PC-9 (cell line): ENCODE measurements at regions not wholly inside any gene's neighbourhood (a gene's known extent, or its start where the extent isn't known, plus 50 kb on each side); places are given as distances from the start of the nearest gene placed in this dataset.

ENCODE experiments used
- BruUV-seq: library from RNA; stranded (reverse); fragments of 400-500 nt; replicated peaks from 2 replicates; lab custom pipeline; 2021; lab: Mats Ljungman, UMichigan
- CTCF ChIA-PET: fragments of 300-600 bp; sonication (Branson Sonifier 250); formaldehyde crosslinking; loops from one replicate; lab custom pipeline; 2022; ENCODE audit warnings: antibody characterized with exemption; lab: Charles Lee
- POLR2A ChIA-PET: fragments of 300-600 bp; sonication (Branson Sonifier 250); formaldehyde crosslinking; loops from one replicate; lab custom pipeline; 2022; ENCODE audit warnings: antibody characterized with exemption; ENCODE audit not compliant: unreplicated experiment; lab: Charles Lee
- DNase-seq, 2 experiments: peaks; one replicate each; pipeline versions ENCODE4 v3.0.0 to v3.0.0-alpha.2; 2015 to 2022; ENCODE audit warnings: mixed read lengths in 1 of 2
- H2AFZ ChIP-seq: fragments of 200-600 bp; sonication (generic); 2 replicates; pipeline ENCODE4 v1.8.1; 2017; ENCODE audit warnings: antibody characterized with exemption
- H3F3A ChIP-seq: fragments of 200-600 bp; sonication (generic); 2 replicates; pipeline ENCODE4 v1.8.1; 2017; ENCODE audit warnings: antibody characterized with exemption, mild to moderate bottlenecking, low read depth; ENCODE audit not compliant: insufficient read depth
- H3K27ac ChIP-seq: fragments of 200-600 bp; sonication (generic); 2 replicates; pipeline ENCODE4 v1.6.1; 2016; ENCODE audit warnings: mixed run types
- H3K27me3 ChIP-seq: fragments of 200-600 bp; sonication (generic); 2 replicates; pipeline ENCODE4 v1.6.1; 2016; ENCODE audit warnings: low read depth, mixed run types; ENCODE audit not compliant: insufficient read depth
- H3K36me3 ChIP-seq: fragments of 200-600 bp; sonication (generic); 2 replicates; pipeline ENCODE4 v1.6.1; 2016; ENCODE audit warnings: low read depth, mixed run types
- H3K4me1 ChIP-seq: fragments of 200-600 bp; sonication (generic); replicated peaks from 2 replicates; pipeline ENCODE4 v1.6.1; 2016; ENCODE audit warnings: mixed run types; ENCODE audit not compliant: insufficient read depth
- H3K4me2 ChIP-seq: fragments of 200-600 bp; sonication (generic); 2 replicates; pipeline ENCODE4 v1.6.1; 2017; ENCODE audit warnings: mixed run types
- H3K4me3 ChIP-seq: fragments of 200-600 bp; sonication (generic); 2 replicates; pipeline ENCODE4 v1.6.1; 2016; ENCODE audit warnings: mixed run types
- H3K79me2 ChIP-seq: fragments of 200-600 bp; sonication (generic); 2 replicates; pipeline ENCODE4 v1.6.1; 2017; ENCODE audit warnings: low read depth, mixed run types
- H3K9me2 ChIP-seq: fragments of 200-600 bp; sonication (generic); 2 replicates; pipeline ENCODE4 v1.8.1; 2017; ENCODE audit warnings: mild to moderate bottlenecking; ENCODE audit not compliant: insufficient read depth
- H3K9me3 ChIP-seq: fragments of 200-600 bp; sonication (generic); 2 replicates; pipeline ENCODE4 v1.8.1; 2016; ENCODE audit warnings: low read depth; ENCODE audit not compliant: insufficient read depth
- H4K20me1 ChIP-seq: fragments of 200-600 bp; sonication (generic); 2 replicates; pipeline ENCODE4 v1.8.1; 2017; ENCODE audit not compliant: insufficient read depth
- EZH2 ChIP-seq: fragments of 200-600 bp; sonication (generic); IDR thresholded peaks from 2 replicates; pipeline ENCODE4 v1.8.0; 2017; ENCODE audit warnings: antibody characterized with exemption, low read depth
- intact Hi-C: fragments of 100-400 bp; cut with micrococcal nuclease; formaldehyde crosslinking; loops from one replicate; pipeline ENCODE4 v1.10.0; 2022; ENCODE audit not compliant: unreplicated experiment
- TF ChIP-seq, protein P1 (sequence below): fragments of 200-600 bp; sonication (generic); conservative IDR thresholded peaks from 2 replicates; pipeline ENCODE4 v1.6.1; 2017; ENCODE audit warnings: mixed run types, antibody characterized with exemption, mild to moderate bottlenecking, moderate library complexity

GRCh38 chr11:127616158-127616557 is 615.6 kb upstream of the KIRREL3 start:
- H3K4me2 ChIP-seq, result no peak overlapping the region
- no peak overlapping the region for H2AFZ ChIP-seq
- H4K20me1 ChIP-seq, result 0 out of 2 replicates have a peak, but pooled peaks cover 3% of the 10 kb centered on the region
- ChIA-PET POLR2A (no interaction called here), CTCF (no interaction called here)
- 0 out of 2 replicates have a peak, but pooled peaks cover 4% of the 10 kb centered on the region for H3K27me3 ChIP-seq
- no peak overlapping the region for H3K4me3 ChIP-seq
- H3K27ac ChIP-seq, result no peak overlapping the region
- no peaks in the 10 kb centered on the region for H3K36me3 ChIP-seq
- H3K79me2 ChIP-seq, result no peaks in the 10 kb centered on the region
- DNase-seq, result no peak
- TF ChIP-seq EZH2, result no peak
- TF ChIP-seq, protein P1, sequence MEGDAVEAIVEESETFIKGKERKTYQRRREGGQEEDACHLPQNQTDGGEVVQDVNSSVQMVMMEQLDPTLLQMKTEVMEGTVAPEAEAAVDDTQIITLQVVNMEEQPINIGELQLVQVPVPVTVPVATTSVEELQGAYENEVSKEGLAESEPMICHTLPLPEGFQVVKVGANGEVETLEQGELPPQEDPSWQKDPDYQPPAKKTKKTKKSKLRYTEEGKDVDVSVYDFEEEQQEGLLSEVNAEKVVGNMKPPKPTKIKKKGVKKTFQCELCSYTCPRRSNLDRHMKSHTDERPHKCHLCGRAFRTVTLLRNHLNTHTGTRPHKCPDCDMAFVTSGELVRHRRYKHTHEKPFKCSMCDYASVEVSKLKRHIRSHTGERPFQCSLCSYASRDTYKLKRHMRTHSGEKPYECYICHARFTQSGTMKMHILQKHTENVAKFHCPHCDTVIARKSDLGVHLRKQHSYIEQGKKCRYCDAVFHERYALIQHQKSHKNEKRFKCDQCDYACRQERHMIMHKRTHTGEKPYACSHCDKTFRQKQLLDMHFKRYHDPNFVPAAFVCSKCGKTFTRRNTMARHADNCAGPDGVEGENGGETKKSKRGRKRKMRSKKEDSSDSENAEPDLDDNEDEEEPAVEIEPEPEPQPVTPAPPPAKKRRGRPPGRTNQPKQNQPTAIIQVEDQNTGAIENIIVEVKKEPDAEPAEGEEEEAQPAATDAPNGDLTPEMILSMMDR, result no peak
- intact Hi-C loops, result no loop called here
- H3K4me1 ChIP-seq, result no peaks in the 10 kb centered on the region
- no peaks in the 10 kb centered on the region for H3K9me2 ChIP-seq
- no TSS peak for BruUV-seq
- H3K9me3 ChIP-seq, result no peaks in the 10 kb centered on the region
- H3F3A ChIP-seq, result no peaks in the 10 kb centered on the region

DNA sequence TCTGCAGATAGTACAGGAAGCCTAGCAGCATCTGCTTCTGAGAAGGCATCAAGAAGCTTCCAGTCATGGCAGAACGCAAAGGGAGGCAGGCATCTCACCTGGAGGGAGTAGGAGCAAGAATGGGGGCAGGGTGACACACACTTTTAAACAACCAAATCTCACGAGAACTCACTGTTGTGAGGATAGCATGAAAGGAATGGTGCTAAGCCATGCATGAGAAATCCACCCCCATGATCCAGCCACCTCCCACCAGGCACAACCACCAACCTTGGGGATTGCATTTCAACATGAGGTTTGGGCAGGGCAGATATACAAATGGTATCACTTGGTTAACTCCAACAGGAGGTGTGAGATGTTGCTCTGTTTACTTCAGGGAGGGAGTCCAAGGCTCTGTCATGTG is 612.0 kb upstream of the KIRREL3 start:
- Histone ChIP-seq H3K4me3 (no peak overlapping the region), H3K79me2 (no peaks in the 10 kb centered on the region), H3F3A (no peaks in the 10 kb centered on the region), H3K9me3 (no peaks in the 10 kb centered on the region), H3K9me2 (no peaks in the 10 kb centered on the region), H4K20me1 (no peaks in the 10 kb centered on the region), H3K4me1 (no peaks in the 10 kb centered on the region), H3K4me2 (no peak overlapping the region), H3K27me3 (0 out of 2 replicates have a peak, but pooled peaks cover 4% of the 10 kb centered on the region), H3K36me3 (no peaks in the 10 kb centered on the region), H3K27ac (no peak overlapping the region), H2AFZ (no peak overlapping the region)
- CTCF ChIA-PET, result no interaction called here
- BruUV-seq, result no TSS peak
- TF ChIP-seq, protein P1, result no peak
- no peak for TF ChIP-seq EZH2
- POLR2A ChIA-PET, result no interaction called here
- intact Hi-C loops, result no loop called here
- no peak for DNase-seq

- no peaks in the 10 kb centered on the region for H3K9me3 ChIP-seq
- H3K4me2 ChIP-seq, result no peak overlapping the region
- no peaks in the 10 kb centered on the region for H3F3A ChIP-seq
- no peak overlapping the region for H3K27ac ChIP-seq
- CTCF ChIA-PET, result no interaction called here
- H4K20me1 ChIP-seq, result no peaks in the 10 kb centered on the region
- no peaks in the 10 kb centered on the region for H3K9me2 ChIP-seq
- no peak overlapping the region for H3K4me3 ChIP-seq
- TF ChIP-seq, protein P1, result no peak
- no peak for TF ChIP-seq EZH2
- H2AFZ ChIP-seq, result no peak overlapping the region
- H3K4me1 ChIP-seq, result no peaks in the 10 kb centered on the region
- no TSS peak for BruUV-seq
- intact Hi-C loops, result no loop called here
- H3K36me3 ChIP-seq, result no peaks in the 10 kb centered on the region
- no peaks in the 10 kb centered on the region for H3K79me2 ChIP-seq
- peaks cover 12% of the 10 kb centered on the region for H3K27me3 ChIP-seq
- DNase-seq, result no peak
- POLR2A ChIA-PET, result no interaction called here
These were observed 608.6 kb upstream of the KIRREL3 start for GRCh38 chr11:127609025-127609773.
